MM.1S (cell line): ENCODE measurements at regions not wholly inside any gene's neighbourhood (a gene's known extent, or its start where the extent isn't known, plus 50 kb on each side); places are given as distances from the start of the nearest gene placed in this dataset.
"Not testable (repeated sequence)": the region's sequence is repeated elsewhere in the genome, so short reads cannot be mapped to it uniquely, and the experiment has no call there.

ENCODE experiments used
- DNase-seq: peaks from one replicate; pipeline ENCODE4 v3.0.0-alpha.2; 2015
- H2AFZ ChIP-seq: fragments of 300-600 bp; sonication (generic); 2 replicates; pipeline ENCODE4 v1.6.0; 2016; ENCODE audit warnings: antibody characterized with exemption, low read length
- H3F3A ChIP-seq: fragments of 300-600 bp; sonication (generic); 2 replicates; pipeline ENCODE4 v1.6.1; 2016; ENCODE audit warnings: mild to moderate bottlenecking, antibody characterized with exemption, low read length, moderate library complexity, mixed read lengths; ENCODE audit not compliant: insufficient read depth
- H3K27ac ChIP-seq: fragments of 300-600 bp; sonication (generic); 2 replicates; pipeline ENCODE4 v1.5.1; 2016; ENCODE audit warnings: mild to moderate bottlenecking, low read length
- H3K27me3 ChIP-seq: fragments of 300-600 bp; sonication (generic); replicated peaks from 2 replicates; pipeline ENCODE4 v1.6.0; 2016; ENCODE audit warnings: low read length; ENCODE audit not compliant: insufficient read depth
- H3K36me3 ChIP-seq: fragments of 300-600 bp; sonication (generic); replicated peaks from 2 replicates; pipeline ENCODE4 v1.6.1; 2016; ENCODE audit warnings: mild to moderate bottlenecking, low read length, mixed read lengths; ENCODE audit not compliant: insufficient read depth
- H3K4me1 ChIP-seq: fragments of 300-600 bp; sonication (generic); 2 replicates; pipeline ENCODE4 v1.6.1; 2016; ENCODE audit warnings: low read length, mixed read lengths
- H3K4me2 ChIP-seq: fragments of 300-600 bp; sonication (generic); 2 replicates; pipeline ENCODE4 v1.6.0; 2016; ENCODE audit warnings: low read depth, low read length
- H3K4me3 ChIP-seq: fragments of 300-600 bp; sonication (generic); 2 replicates; pipeline ENCODE4 v1.5.1; 2016; ENCODE audit warnings: low read length, mixed read lengths
- H3K79me2 ChIP-seq: fragments of 300-600 bp; sonication (generic); 2 replicates; pipeline ENCODE4 v1.6.1; 2016; ENCODE audit warnings: mixed run types, low read length, mixed read lengths
- H3K9ac ChIP-seq: fragments of 300-600 bp; sonication (generic); 2 replicates; pipeline ENCODE4 v1.6.1; 2016; ENCODE audit warnings: low read length, mixed read lengths
- H3K9me2 ChIP-seq: fragments of 300-600 bp; sonication (generic); replicated peaks from 2 replicates; pipeline ENCODE4 v1.6.1; 2016; ENCODE audit warnings: mild to moderate bottlenecking, low read length, mixed read lengths; ENCODE audit not compliant: insufficient read depth
- H3K9me3 ChIP-seq: fragments of 300-600 bp; sonication (generic); replicated peaks from 2 replicates; pipeline ENCODE4 v1.6.1; 2016; ENCODE audit warnings: mild to moderate bottlenecking, low read length, mixed read lengths; ENCODE audit not compliant: insufficient read depth
- H4K20me1 ChIP-seq: fragments of 300-600 bp; sonication (generic); 2 replicates; pipeline ENCODE4 v1.6.1; 2016; ENCODE audit warnings: mild to moderate bottlenecking, low read length, moderate library complexity, mixed read lengths; ENCODE audit not compliant: insufficient read depth
- CTCF ChIP-seq: fragments of 300-600 bp; sonication (generic); IDR thresholded peaks from 2 replicates; pipeline ENCODE4 v1.5.1; 2016; ENCODE audit warnings: antibody characterized with exemption, low read length, mixed read lengths
- EZH2 ChIP-seq: fragments of 300-600 bp; sonication (generic); optimal IDR thresholded peaks from 2 replicates; pipeline ENCODE3; 2017; ENCODE audit warnings: low read depth, mild to moderate bottlenecking, antibody characterized with exemption, low read length, mixed read lengths
- EZH2phosphoT487 ChIP-seq: fragments of 300-600 bp; sonication (generic); IDR thresholded peaks from 2 replicates; pipeline ENCODE4 v1.6.1; 2018; ENCODE audit warnings: antibody characterized with exemption, low read length

GRCh38 chr14:97138801-97139200, 341.6 kb downstream of the VRK1 start:
- DNase-seq, result no peak
- Histone ChIP-seq H3K36me3 (no peaks in the 10 kb centered on the region), H3K4me1 (no peaks in the 10 kb centered on the region), H3K27me3 (no peaks in the 10 kb centered on the region), H3F3A (no peaks in the 10 kb centered on the region), H3K9me3 (no peaks in the 10 kb centered on the region), H3K9me2 (no peaks in the 10 kb centered on the region), H3K4me3 (no peak overlapping the region), H3K4me2 (no peak overlapping the region), H2AFZ (no peak overlapping the region), H4K20me1 (no peaks in the 10 kb centered on the region), H3K9ac (no peak overlapping the region), H3K27ac (no peak overlapping the region), H3K79me2 (no peaks in the 10 kb centered on the region)
- TF ChIP-seq EZH2, result no peak
- no peak for TF ChIP-seq EZH2phosphoT487
- no peak for TF ChIP-seq CTCF

- Histone ChIP-seq H3K4me1 (no peaks in the 10 kb centered on the region), H3K36me3 (no peaks in the 10 kb centered on the region), H3K9me3 (no peaks in the 10 kb centered on the region), H3K4me2 (no peak overlapping the region), H3K9ac (no peak overlapping the region), H3K79me2 (no peaks in the 10 kb centered on the region), H3K27ac (no peak overlapping the region), H3K27me3 (no peaks in the 10 kb centered on the region), H4K20me1 (no peaks in the 10 kb centered on the region), H2AFZ (no peak overlapping the region), H3K9me2 (no peaks in the 10 kb centered on the region), H3F3A (no peaks in the 10 kb centered on the region), H3K4me3 (no peak overlapping the region)
- TF ChIP-seq CTCF, result no peak
- no peak for TF ChIP-seq EZH2phosphoT487
- no peak for TF ChIP-seq EZH2
- DNase-seq, result no peak
These were observed 345.8 kb downstream of the VRK1 start for GRCh38 chr14:97143011-97143410.

- no peaks in the 10 kb centered on the region for H3K9me3 ChIP-seq
- no peaks in the 10 kb centered on the region for H3F3A ChIP-seq
- no peak overlapping the region for H3K9ac ChIP-seq
- no peak for TF ChIP-seq EZH2
- no peak for TF ChIP-seq CTCF
- TF ChIP-seq EZH2phosphoT487, result no peak
- no peak overlapping the region for H3K4me2 ChIP-seq
- no peak for DNase-seq
- no peaks in the 10 kb centered on the region for H3K4me1 ChIP-seq
- no peaks in the 10 kb centered on the region for H3K27me3 ChIP-seq
- H3K79me2 ChIP-seq, result no peaks in the 10 kb centered on the region
- no peaks in the 10 kb centered on the region for H3K9me2 ChIP-seq
- H2AFZ ChIP-seq, result no peak overlapping the region
- no peak overlapping the region for H3K27ac ChIP-seq
- no peak overlapping the region for H3K4me3 ChIP-seq
- H3K36me3 ChIP-seq, result no peaks in the 10 kb centered on the region
- H4K20me1 ChIP-seq, result no peaks in the 10 kb centered on the region
These were observed 346.3 kb downstream of the VRK1 start for GRCh38 chr14:97143456-97143855.

- not testable (repeated sequence) for H3K79me2 ChIP-seq, H3K4me3 ChIP-seq, H3K9me3 ChIP-seq, H3K27me3 ChIP-seq, H2AFZ ChIP-seq, H3K36me3 ChIP-seq, H3K27ac ChIP-seq, H3K4me2 ChIP-seq, H3F3A ChIP-seq, H3K9ac ChIP-seq, DNase-seq, H3K9me2 ChIP-seq, H3K4me1 ChIP-seq, H4K20me1 ChIP-seq
These were observed 350.8 kb downstream of the VRK1 start for GRCh38 chr14:97148021-97148420.
